ENCODE measurements at regions not wholly inside any gene's neighbourhood (a gene's known extent, or its start where the extent isn't known, plus 50 kb on each side); places are given as distances from the start of the nearest gene placed in this dataset.

DNA sequence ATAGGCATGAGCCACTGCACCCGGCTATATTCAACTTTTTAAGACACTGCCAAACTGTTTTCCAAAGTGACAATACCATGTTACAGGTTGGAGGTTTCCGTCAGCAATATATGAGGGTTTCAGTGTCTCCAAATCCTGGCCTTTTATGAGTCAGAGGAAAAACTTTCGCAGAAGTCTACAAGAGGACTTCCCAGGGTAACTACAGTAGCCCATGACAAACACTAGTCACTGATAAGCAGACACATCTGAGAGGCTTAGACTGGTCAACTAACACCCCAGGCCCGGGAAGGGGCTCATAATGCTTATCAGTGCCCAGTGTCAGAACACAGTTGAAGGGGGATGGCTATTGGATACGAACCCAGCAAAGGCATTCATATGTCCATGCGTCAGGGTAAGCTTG lies 85.4 kb downstream of the SOX4 start:
- H3K4me3 ChIP-seq = no peak overlapping the region
- no peak overlapping the region for H3K27ac ChIP-seq
- no peaks in the 10 kb centered on the region for H3K9me3 ChIP-seq (replicated peaks in 1 of 3)
- intact Hi-C loops (cut with DNase I) = no loop called here
- no peaks in the 10 kb centered on the region for H3K36me3 ChIP-seq (replicated peaks in 1 of 2)
- H3K4me1 ChIP-seq (replicated peaks in 1 of 2) = no peaks in the 10 kb centered on the region
- TF ChIP-seq POLR2A (IDR thresholded peaks at IDR 0.05) (no peak), CTCF (IDR thresholded peaks at IDR 0.05) (no peak)
- H3K27me3 ChIP-seq = no peaks in the 10 kb centered on the region
- no peak for DNase-seq
- 84 to 94% (median 91%) methylated on average over 6 of the region's 6 CpGs for WGBS, 4 donors

- H3K27me3 ChIP-seq = no peaks in the 10 kb centered on the region
- no peak overlapping the region for H3K27ac ChIP-seq
- H3K9me3 ChIP-seq (replicated peaks in 1 of 3) = no peaks in the 10 kb centered on the region
- WGBS, 4 donors = 79 to 93% (median 87%) methylated on average over 2 of the region's 2 CpGs
- DNase-seq = no peak
- no peaks in the 10 kb centered on the region for H3K36me3 ChIP-seq (replicated peaks in 1 of 2)
- no peaks in the 10 kb centered on the region for H3K4me1 ChIP-seq (replicated peaks in 1 of 2)
- TF ChIP-seq CTCF (IDR thresholded peaks at IDR 0.05) (no peak), POLR2A (IDR thresholded peaks at IDR 0.05) (no peak)
- no peak overlapping the region for H3K4me3 ChIP-seq
- intact Hi-C loops (cut with DNase I) = no loop called here
Observed at GRCh38 chr6:21679761-21680265, 86.3 kb downstream of the SOX4 start.

GRCh38 chr6:21680611-21681010 lies 87.1 kb downstream of the SOX4 start:
- DNase-seq = no peak
- 87 to 96% (median 93%) methylated on average over 4 of the region's 4 CpGs for WGBS, 4 donors
- intact Hi-C loops (cut with DNase I) = no loop called here
- Histone ChIP-seq H3K27me3 (no peaks in the 10 kb centered on the region), H3K27ac (no peak overlapping the region), H3K4me1 (replicated peaks in 1 of 2) (no peaks in the 10 kb centered on the region), H3K36me3 (replicated peaks in 1 of 2) (no peaks in the 10 kb centered on the region), H3K4me3 (no peak overlapping the region), H3K9me3 (replicated peaks in 1 of 3) (no peaks in the 10 kb centered on the region)
- TF ChIP-seq POLR2A (IDR thresholded peaks at IDR 0.05) = no peak
- TF ChIP-seq CTCF (IDR thresholded peaks at IDR 0.05) = no peak

GRCh38 chr6:21690489-21690888 lies 96.9 kb downstream of the SOX4 start:
- Histone ChIP-seq H3K36me3 (replicated peaks in 1 of 2) (no peaks in the 10 kb centered on the region), H3K4me3 (no peak overlapping the region), H3K9me3 (replicated peaks in 1 of 3) (no peaks in the 10 kb centered on the region), H3K4me1 (replicated peaks in 1 of 2) (no peaks in the 10 kb centered on the region), H3K27ac (no peak overlapping the region), H3K27me3 (no peaks in the 10 kb centered on the region)
- no peak for TF ChIP-seq CTCF (IDR thresholded peaks at IDR 0.05)
- no peak for TF ChIP-seq POLR2A (IDR thresholded peaks at IDR 0.05)
- DNase-seq = no peak
- intact Hi-C loops (cut with DNase I) = no loop called here

All from adrenal gland (tissue), 9 donors.